B cell (primary cell): ENCODE measurements at regions not wholly inside any gene's neighbourhood (a gene's known extent, or its start where the extent isn't known, plus 50 kb on each side); places are given as distances from the start of the nearest gene placed in this dataset.

ENCODE experiments used
- ATAC-seq: fragments of 200-7000 bp; cut with Tn5 transposase; one replicate; pipeline ENCODE4 v1.10.0; 2021; ENCODE audit warnings: low read depth, mild to moderate bottlenecking, moderate number of reproducible peaks, moderate library complexity
- CTCF ChIA-PET: fragments of 350-600 bp; sonication (Branson Sonifier 250); formaldehyde crosslinking; loops from one replicate; lab custom pipeline; 2021; ENCODE audit warnings: antibody characterized with exemption, inconsistent platforms; lab: Charles Lee
- POLR2A ChIA-PET: fragments of 350-600 bp; sonication (Branson Sonifier 250); formaldehyde crosslinking; loops from one replicate; lab custom pipeline; 2021; ENCODE audit warnings: antibody characterized with exemption; lab: Charles Lee
- DNase-seq: peaks from one replicate; pipeline ENCODE4 v3.0.0; 2013
- H2AFZ ChIP-seq: 2 replicates; pipeline ENCODE4 v1.6.1; 2012; ENCODE audit warnings: mild to moderate bottlenecking, low read depth, low read length; ENCODE audit not compliant: insufficient read depth, poor library complexity, severe bottlenecking
- H3K27ac ChIP-seq, 2 donors: 1 replicate in 1 of 2; 2 replicates in 1 of 2; pipeline ENCODE4 v1.5.1; 2012 to 2013; ENCODE audit warnings: low read length in 2 of 2, mild to moderate bottlenecking in 2 of 2, moderate library complexity in 1 of 2
- H3K27me3 ChIP-seq, 4 experiments: fragments of 200-600 bp in 1 of 4; sonication (generic) in 1 of 4; replicated peaks in 1 of 4; 1 replicate in 2 of 4; 2 replicates in 2 of 4; pipeline versions ENCODE4 v1.6.1 to v1.7.0; 2013 to 2016; ENCODE audit warnings: low read length in 3 of 4, mild to moderate bottlenecking in 2 of 4, mixed read lengths in 1 of 4, moderate library complexity in 1 of 4; ENCODE audit not compliant: insufficient read depth in 4 of 4, control insufficient read depth in 3 of 4; ENCODE audit errors: control extremely low read depth in 1 of 4
- H3K36me3 ChIP-seq, 2 experiments: replicated peaks in 1 of 2; 1 replicate in 1 of 2; 2 replicates in 1 of 2; pipeline versions ENCODE4 v1.6.1 to v1.7.1; 2013; ENCODE audit warnings: low read length in 1 of 2; ENCODE audit not compliant: insufficient read depth in 2 of 2, control insufficient read depth in 1 of 2; ENCODE audit errors: control extremely low read depth in 1 of 2, extremely low read depth in 1 of 2
- H3K4me1 ChIP-seq, 2 donors: fragments of 200-600 bp in 1 of 2; sonication (generic) in 1 of 2; 1 replicate in 1 of 2; 2 replicates in 1 of 2; pipeline versions ENCODE4 v1.5.1 to v1.6.1; 2013 to 2017; ENCODE audit warnings: low read length in 2 of 2; ENCODE audit not compliant: control insufficient read depth in 2 of 2, insufficient read depth in 2 of 2
- H3K4me2 ChIP-seq: replicated peaks from 2 replicates; pipeline ENCODE3; 2012; ENCODE audit warnings: mild to moderate bottlenecking, low read depth, low read length; ENCODE audit not compliant: poor library complexity, severe bottlenecking
- H3K4me3 ChIP-seq, 5 experiments: fragments of 200-600 bp in 1 of 5; sonication (generic) in 1 of 5; 1 replicate in 3 of 5; 2 replicates in 2 of 5; pipeline versions ENCODE4 v1.5.1 to v1.7.0; 2011 to 2016; ENCODE audit warnings: low read length in 4 of 5, mild to moderate bottlenecking in 4 of 5, low read depth in 2 of 5, control low read depth in 1 of 5, moderate library complexity in 1 of 5; ENCODE audit not compliant: insufficient read depth in 1 of 5; ENCODE audit errors: control extremely low read depth in 1 of 5, extremely low read depth in 1 of 5
- H3K79me2 ChIP-seq: fragments of 200-600 bp; sonication (generic); one replicate; pipeline ENCODE4 v1.6.0; 2016; ENCODE audit warnings: low read length; ENCODE audit not compliant: control insufficient read depth, insufficient read depth
- H3K9ac ChIP-seq: fragments of 200-600 bp; sonication (generic); 2 replicates; pipeline ENCODE4 v1.6.1; 2017; ENCODE audit warnings: mild to moderate bottlenecking, low read length, moderate library complexity
- H3K9me3 ChIP-seq, 3 donors: one replicate each; pipeline versions ENCODE4 v1.6.1 to v1.7.1; 2013; ENCODE audit warnings: low read length in 2 of 3; ENCODE audit not compliant: control insufficient read depth in 2 of 3, insufficient read depth in 1 of 3; ENCODE audit errors: control extremely low read depth in 1 of 3
- H4K20me1 ChIP-seq: 2 replicates; pipeline ENCODE4 v1.6.0; 2012; ENCODE audit warnings: mild to moderate bottlenecking, low read length; ENCODE audit not compliant: insufficient read depth, control insufficient read depth, poor library complexity, severe bottlenecking
- H3K27ac Mint-ChIP-seq: one replicate; pipeline ENCODE4 v1.8.0; 2021; ENCODE audit warnings: mixed read lengths
- H3K27me3 Mint-ChIP-seq: one replicate; pipeline ENCODE4 v1.8.0; 2021; ENCODE audit warnings: mixed read lengths
- H3K4me1 Mint-ChIP-seq: one replicate; pipeline ENCODE4 v1.8.0; 2021; ENCODE audit warnings: mixed read lengths
- H3K4me3 Mint-ChIP-seq: one replicate; pipeline ENCODE4 v1.8.0; 2021; ENCODE audit warnings: mixed read lengths
- H3K9me3 Mint-ChIP-seq: one replicate; pipeline ENCODE4 v1.8.0; 2022; ENCODE audit warnings: mixed read lengths; ENCODE audit not compliant: insufficient read depth
- CTCF ChIP-seq: fragments of 200-600 bp; IDR thresholded peaks from one replicate; pipeline ENCODE4 v1.8.0; 2022; ENCODE audit warnings: antibody characterized with exemption, mild to moderate bottlenecking
- EZH2 ChIP-seq: IDR thresholded peaks from 2 replicates; pipeline ENCODE4 v1.6.1; 2012; ENCODE audit warnings: borderline replicate concordance, low read depth, mild to moderate bottlenecking, moderate library complexity, low read length; ENCODE audit not compliant: insufficient read depth, poor library complexity, severe bottlenecking
- WGBS: methylation state at CpG from one replicate; pipeline ENCODE4 v1.1.5; 2013; ENCODE audit warnings: missing lambda C conversion rate; ENCODE audit not compliant: insufficient coverage; 5-methylcytosine and 5-hydroxymethylcytosine counted together
- intact Hi-C: fragments of 100-400 bp; cut with micrococcal nuclease; formaldehyde crosslinking; loops from one replicate; pipeline ENCODE4 v1.10.0; 2022

GRCh38 chr5:130796032-130796431 is 369.0 kb downstream of the HINT1 start:
- TF ChIP-seq EZH2 (no peak), CTCF (no peak)
- Histone ChIP-seq H3K4me2 (no peak overlapping the region), H3K4me1 (no peaks in the 10 kb centered on the region), H3K4me3 (no peak overlapping the region), H3K27me3 (no peaks in the 10 kb centered on the region), H2AFZ (no peak overlapping the region), H3K36me3 (no peaks in the 10 kb centered on the region), H3K27ac (no peak overlapping the region), H4K20me1 (no peaks in the 10 kb centered on the region), H3K9ac (no peak overlapping the region), H3K9me3 (no peaks in the 10 kb centered on the region), H3K79me2 (no peaks in the 10 kb centered on the region)
- intact Hi-C loops, result no loop called here
- Mint-ChIP-seq H3K27ac (no peak overlapping the region), H3K4me3 (no peak overlapping the region), H3K9me3 (peaks cover 13% of the 10 kb centered on the region), H3K27me3 (no peaks in the 10 kb centered on the region), H3K4me1 (no peaks in the 10 kb centered on the region)
- CTCF ChIA-PET, result no interaction called here
- POLR2A ChIA-PET, result no interaction called here
- no peak for ATAC-seq
- no peak for DNase-seq
- no CpG with 5 or more reads among the region's 2 CpGs for WGBS

GRCh38 chr5:130795037-130795436 is 370.0 kb downstream of the HINT1 start:
- TF ChIP-seq CTCF (no peak), EZH2 (no peak)
- WGBS, result no CpG with 5 or more reads among the region's 2 CpGs
- H3K4me3 ChIP-seq, result no peak overlapping the region

More at GRCh38 chr5:130795037-130795436, 370.0 kb downstream of the HINT1 start:
- Histone ChIP-seq H4K20me1 (no peaks in the 10 kb centered on the region), H3K27me3 (no peaks in the 10 kb centered on the region), H3K9ac (no peak overlapping the region), H3K9me3 (no peaks in the 10 kb centered on the region), H3K36me3 (no peaks in the 10 kb centered on the region), H3K27ac (no peak overlapping the region), H3K79me2 (no peaks in the 10 kb centered on the region), H3K4me1 (no peaks in the 10 kb centered on the region), H3K4me2 (no peak overlapping the region), H2AFZ (no peak overlapping the region)
- Mint-ChIP-seq H3K4me3 (no peak overlapping the region), H3K4me1 (no peaks in the 10 kb centered on the region), H3K27ac (no peak overlapping the region), H3K9me3 (peaks cover 11% of the 10 kb centered on the region), H3K27me3 (no peaks in the 10 kb centered on the region)
- POLR2A ChIA-PET, result no interaction called here
- DNase-seq (no peak), ATAC-seq (no peak)
- intact Hi-C loops, result no loop called here
- CTCF ChIA-PET, result no interaction called here
